SK-N-SH (cell line): ENCODE measurements at regions not wholly inside any gene's neighbourhood (a gene's known extent, or its start where the extent isn't known, plus 50 kb on each side); places are given as distances from the start of the nearest gene placed in this dataset.

Experiments
- CTCF ChIA-PET: fragments of 300-600, 350-600 bp; formaldehyde crosslinking; extraction: SDS; loops from one replicate; lab custom pipeline; 2021; lab: Yijun Ruan, JAX
- POLR2A ChIA-PET: fragments of 350-600 bp; sonication (Branson Sonifier 250); formaldehyde crosslinking; extraction: SDS; loops from one replicate; lab custom pipeline; 2020; ENCODE audit warnings: antibody characterized with exemption, inconsistent platforms; lab: Yijun Ruan, JAX
- DNase-seq: peaks from one replicate; pipeline ENCODE4 v3.0.0; 2012
- H2AFZ ChIP-seq: fragments of 200-600 bp; sonication (generic); 2 replicates; pipeline ENCODE4 v1.8.1; 2016; ENCODE audit warnings: antibody characterized with exemption, mild to moderate bottlenecking, low read depth
- H3F3A ChIP-seq: fragments of 200-600 bp; sonication (generic); replicated peaks from 2 replicates; pipeline ENCODE3; 2016; ENCODE audit warnings: antibody characterized with exemption, mild to moderate bottlenecking; ENCODE audit not compliant: insufficient read depth
- H3K27ac ChIP-seq, 2 experiments: fragments of 200-500 bp in 1 of 2; fragments of 200-600 bp in 1 of 2; sonication (Bioruptor generic) in 1 of 2; sonication (generic), shearing (Covaris generic) in 1 of 2; 2 replicates each; pipeline versions ENCODE4 v1.5.1 to v1.6.1; 2014 to 2016; ENCODE audit warnings: low read depth in 2 of 2, inconsistent platforms in 1 of 2, low read length in 1 of 2, mild to moderate bottlenecking in 1 of 2, mixed read lengths in 1 of 2
- H3K27me3 ChIP-seq: fragments of 200-600 bp; sonication (generic), shearing (Covaris generic); 2 replicates; pipeline ENCODE4 v1.6.1; 2016; ENCODE audit warnings: mixed run types; ENCODE audit not compliant: insufficient read depth
- H3K36me3 ChIP-seq, 2 experiments: fragments of 200-500 bp in 1 of 2; fragments of 200-600 bp in 1 of 2; sonication (Bioruptor generic) in 1 of 2; sonication (generic) in 1 of 2; replicated peaks in 1 of 2; 2 replicates each; pipeline versions ENCODE3 to v1.5.1; 2014 to 2016; ENCODE audit warnings: low read length in 1 of 2, mild to moderate bottlenecking in 1 of 2; ENCODE audit not compliant: insufficient read depth in 2 of 2, control insufficient read depth in 1 of 2
- H3K4me1 ChIP-seq, 2 experiments: fragments of 200-500 bp in 1 of 2; fragments of 200-600 bp in 1 of 2; sonication (Bioruptor generic) in 1 of 2; sonication (generic), shearing (Covaris generic) in 1 of 2; 2 replicates each; pipeline versions ENCODE4 v1.5.1 to v1.6.1; 2014 to 2016; ENCODE audit warnings: low read depth in 1 of 2, low read length in 1 of 2, mixed run types in 1 of 2; ENCODE audit not compliant: insufficient read depth in 2 of 2, control insufficient read depth in 1 of 2
- H3K4me2 ChIP-seq: fragments of 200-600 bp; sonication (generic), shearing (Covaris generic); 2 replicates; pipeline ENCODE4 v1.6.1; 2017; ENCODE audit warnings: mixed run types
- H3K4me3 ChIP-seq, 2 experiments: fragments of 200-500 bp in 1 of 2; fragments of 200-600 bp in 1 of 2; sonication (Bioruptor generic) in 1 of 2; sonication (generic), shearing (Covaris generic) in 1 of 2; 2 replicates each; pipeline versions ENCODE4 v1.5.1 to v1.8.1; 2014 to 2016; ENCODE audit warnings: low read depth in 2 of 2, inconsistent platforms in 1 of 2, low read length in 1 of 2, mild to moderate bottlenecking in 1 of 2, mixed read lengths in 1 of 2, moderate library complexity in 1 of 2
- H3K79me2 ChIP-seq: fragments of 200-600 bp; sonication (generic); 2 replicates; pipeline ENCODE4 v1.8.1; 2017; ENCODE audit warnings: mild to moderate bottlenecking; ENCODE audit not compliant: insufficient read depth
- H3K9ac ChIP-seq: fragments of 200-600 bp; sonication (generic); 2 replicates; pipeline ENCODE4 v1.6.1; 2017; ENCODE audit warnings: mixed run types
- H3K9me2 ChIP-seq: fragments of 200-600 bp; sonication (generic); 2 replicates; pipeline ENCODE4 v1.6.1; 2017; ENCODE audit warnings: mixed run types
- H3K9me3 ChIP-seq: fragments of 200-600 bp; sonication (generic); 2 replicates; pipeline ENCODE4 v1.6.1; 2017; ENCODE audit warnings: mixed run types, mild to moderate bottlenecking, moderate library complexity
- H4K20me1 ChIP-seq: fragments of 200-600 bp; sonication (generic); 2 replicates; pipeline ENCODE4 v1.6.1; 2017; ENCODE audit warnings: mild to moderate bottlenecking, mixed run types; ENCODE audit not compliant: insufficient read depth
- CTCF ChIP-seq: fragments of 200-600 bp; sonication (generic); IDR thresholded peaks from 2 replicates; pipeline ENCODE4 v1.6.1; 2017; ENCODE audit warnings: antibody characterized with exemption, mild to moderate bottlenecking, moderate library complexity
- EP300 ChIP-seq, 2 experiments: IDR thresholded peaks; 2 replicates each; pipeline versions ENCODE4 v1.4.0 to v1.6.1; 2012; ENCODE audit warnings: borderline replicate concordance in 1 of 2, low read depth in 1 of 2, low read length in 1 of 2
- EZH2phosphoT487 ChIP-seq: fragments of 200-600 bp; sonication (generic); IDR thresholded peaks from 2 replicates; pipeline ENCODE4 v1.6.1; 2017; ENCODE audit warnings: low read depth, mixed run types, mild to moderate bottlenecking, antibody characterized with exemption, moderate library complexity, borderline replicate concordance
- FOXJ3 ChIP-seq: sonication (generic); formaldehyde crosslinking; IDR thresholded peaks from 2 replicates; pipeline ENCODE4 v1.5.1; 2020; ENCODE audit warnings: mild to moderate bottlenecking, missing genetic modification reagents
- IRF3 ChIP-seq: fragments of 150-350 bp; IDR thresholded peaks from 2 replicates; pipeline ENCODE4 v1.6.1; 2016; ENCODE audit warnings: mild to moderate bottlenecking, low read depth, low read length
- JUND ChIP-seq: IDR thresholded peaks from 2 replicates; pipeline ENCODE4 v1.4.0; 2012
- NFIC ChIP-seq: IDR thresholded peaks from 2 replicates; pipeline ENCODE4 v1.4.0; 2012; ENCODE audit warnings: borderline replicate concordance
- NRF1 ChIP-seq: IDR thresholded peaks from 2 replicates; pipeline ENCODE4 v1.6.1; 2012; ENCODE audit warnings: low read depth, mild to moderate bottlenecking, low read length
- PBX3 ChIP-seq: IDR thresholded peaks from 2 replicates; pipeline ENCODE4; 2012
- RAD21 ChIP-seq: IDR thresholded peaks from 2 replicates; pipeline ENCODE4 v1.6.1; 2012; ENCODE audit warnings: mild to moderate bottlenecking, low read length
- RCOR1 ChIP-seq: fragments of 150-350 bp; IDR thresholded peaks from 2 replicates; pipeline ENCODE4 v1.6.1; 2017; ENCODE audit warnings: antibody characterized with exemption, low read length
- REST ChIP-seq: IDR thresholded peaks from 2 replicates; pipeline ENCODE4 v1.6.1; 2012; ENCODE audit warnings: mild to moderate bottlenecking, low read depth, low read length, moderate library complexity
- RXRA ChIP-seq: IDR thresholded peaks from 2 replicates; pipeline ENCODE4 v1.4.0; 2012; ENCODE audit warnings: low read depth, mild to moderate bottlenecking, borderline replicate concordance
- SIN3A ChIP-seq: IDR thresholded peaks from 2 replicates; pipeline ENCODE4 v1.6.1; 2012; ENCODE audit warnings: low read depth, mild to moderate bottlenecking, low read length, moderate library complexity, borderline replicate concordance
- TAF1 ChIP-seq: IDR thresholded peaks from 2 replicates; pipeline ENCODE4 v1.6.1; 2012; ENCODE audit warnings: low read depth, mild to moderate bottlenecking, low read length, moderate library complexity, borderline replicate concordance
- TEAD4 ChIP-seq: IDR thresholded peaks from 2 replicates; pipeline ENCODE4 v1.4.0; 2012; ENCODE audit warnings: mild to moderate bottlenecking, borderline replicate concordance; ENCODE audit not compliant: insufficient read depth
- USF1 ChIP-seq: IDR thresholded peaks from 2 replicates; pipeline ENCODE4 v1.4.0; 2012; ENCODE audit warnings: low read depth, borderline replicate concordance
- YY1 ChIP-seq: IDR thresholded peaks from 2 replicates; pipeline ENCODE4 v1.4.0; 2012; ENCODE audit warnings: low read depth, mild to moderate bottlenecking
- ZBTB33 ChIP-seq: IDR thresholded peaks from 2 replicates; pipeline ENCODE4 v1.4.0; 2012; ENCODE audit warnings: low read depth, borderline replicate concordance
- WGBS: methylation state at CpG from one replicate; pipeline ENCODE4 v1.1.6; 2017; ENCODE audit warnings: low lambda C conversion rate; 5-methylcytosine and 5-hydroxymethylcytosine counted together

GRCh38 chr13:95361686-95362085, 60.4 kb upstream of the ABCC4 start:
- no peaks in the 10 kb centered on the region for H3K9me3 ChIP-seq
- no peaks in the 10 kb centered on the region for H3K79me2 ChIP-seq
- no peaks in the 10 kb centered on the region for H4K20me1 ChIP-seq
- WGBS, result 14% methylated on average over 3 of the region's 3 CpGs
- ChIA-PET POLR2A (no interaction called here), CTCF (interaction anchor here (1.6 kb wide), 1 partner anchor 172 kb away, joined by 7 read pairs; no protein-coding TSS in a partner anchor)
- H3K4me2 ChIP-seq, result no peak overlapping the region
- TF ChIP-seq TEAD4 (no peak), SIN3A (no peak), REST (no peak), PBX3 (no peak), USF1 (no peak), JUND (no peak), NRF1 (no peak), RAD21 (no peak), NFIC (no peak), RCOR1 (no peak), IRF3 (no peak), EP300 (IDR thresholded peaks at IDR 0.05; ENCODE audit: borderline replicate concordance in 1 of 2, low read depth in 1 of 2, low read length in 1 of 2) (no peak), RXRA (no peak), CTCF (no peak), TAF1 (no peak), EZH2phosphoT487 (no peak), YY1 (no peak), ZBTB33 (no peak), FOXJ3 (CRISPR knock-in tag) (no peak)
- H3K9me2 ChIP-seq, result no peaks in the 10 kb centered on the region
- H3K27ac ChIP-seq, result no peak overlapping the region
- no peaks in the 10 kb centered on the region for H3K36me3 ChIP-seq
- no peak overlapping the region for H3K9ac ChIP-seq
- DNase-seq, result no peak
- H3F3A ChIP-seq, result no peaks in the 10 kb centered on the region
- H3K27me3 ChIP-seq, result no peaks in the 10 kb centered on the region
- no peak overlapping the region for H2AFZ ChIP-seq
- no peaks in the 10 kb centered on the region for H3K4me1 ChIP-seq
- H3K4me3 ChIP-seq, result no peak overlapping the region
